22Rv1 (cell line): ENCODE measurements at regions not wholly inside any gene's neighbourhood (a gene's known extent, or its start where the extent isn't known, plus 50 kb on each side); places are given as distances from the start of the nearest gene placed in this dataset.
A peak's percentile ranks its signal among the peaks of the same experiment; 100 is the strongest.

Source experiments
- H3K27ac ChIP-seq: fragments of 450-650 bp; 2 replicates; pipeline ENCODE4 v1.5.1; 2017
- ZFX ChIP-seq: fragments of 450-650 bp; IDR thresholded peaks from 2 replicates; pipeline ENCODE4 v1.6.1; 2017; ENCODE audit warnings: antibody characterized with exemption, borderline replicate concordance
- TF ChIP-seq, protein P1 (sequence below): fragments of 450-650 bp; IDR thresholded peaks from 2 replicates; pipeline ENCODE4 v1.5.1; 2017; ENCODE audit warnings: mild to moderate bottlenecking

DNA sequence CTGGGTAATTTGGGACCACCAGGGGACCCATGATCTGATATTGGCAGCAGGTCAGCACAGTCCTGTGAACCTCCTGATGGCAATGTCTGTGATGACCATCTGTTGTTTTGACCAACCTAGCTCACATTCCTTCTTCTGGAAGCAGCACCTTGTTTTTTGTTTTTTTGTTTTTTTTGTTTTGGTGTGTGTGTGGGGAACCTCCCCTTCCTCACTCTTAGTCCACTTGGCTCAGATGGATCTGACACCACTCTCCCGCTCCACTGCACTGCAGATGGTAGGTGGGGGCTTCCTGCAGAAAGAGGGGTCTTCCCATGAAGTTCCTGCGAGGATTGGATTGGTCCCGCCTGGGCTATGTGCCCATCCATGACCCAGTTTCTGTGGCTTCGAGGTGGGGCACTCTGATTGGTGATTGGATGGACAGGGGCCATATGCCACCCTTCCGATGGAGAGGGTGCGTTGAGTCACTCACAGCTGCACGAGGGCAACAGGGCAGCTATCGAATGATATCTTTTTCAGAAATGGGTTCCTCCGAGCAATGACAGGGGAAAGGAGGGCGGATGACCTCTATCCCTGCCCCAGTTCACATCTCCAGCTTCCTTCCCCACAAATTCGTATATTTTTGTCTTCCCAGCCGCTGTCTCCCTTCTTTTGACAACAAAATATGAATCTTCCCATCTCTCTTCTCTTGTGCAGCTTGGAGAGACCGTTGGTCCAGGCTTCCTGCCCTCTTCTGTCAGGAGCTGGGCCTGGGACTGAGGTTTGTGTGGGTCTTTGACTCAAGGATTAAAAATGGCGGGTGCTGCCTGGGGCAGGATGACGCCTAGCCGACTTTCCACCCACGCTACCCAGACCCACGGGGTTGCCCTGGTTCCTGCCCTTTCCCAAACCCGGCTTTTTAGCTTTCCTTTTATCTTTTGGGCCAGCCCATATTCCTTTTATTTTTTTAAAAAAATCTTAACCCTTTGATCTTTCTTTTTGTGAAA, 132.1 kb upstream of the KCNG1 start:
- TF ChIP-seq, protein P1, sequence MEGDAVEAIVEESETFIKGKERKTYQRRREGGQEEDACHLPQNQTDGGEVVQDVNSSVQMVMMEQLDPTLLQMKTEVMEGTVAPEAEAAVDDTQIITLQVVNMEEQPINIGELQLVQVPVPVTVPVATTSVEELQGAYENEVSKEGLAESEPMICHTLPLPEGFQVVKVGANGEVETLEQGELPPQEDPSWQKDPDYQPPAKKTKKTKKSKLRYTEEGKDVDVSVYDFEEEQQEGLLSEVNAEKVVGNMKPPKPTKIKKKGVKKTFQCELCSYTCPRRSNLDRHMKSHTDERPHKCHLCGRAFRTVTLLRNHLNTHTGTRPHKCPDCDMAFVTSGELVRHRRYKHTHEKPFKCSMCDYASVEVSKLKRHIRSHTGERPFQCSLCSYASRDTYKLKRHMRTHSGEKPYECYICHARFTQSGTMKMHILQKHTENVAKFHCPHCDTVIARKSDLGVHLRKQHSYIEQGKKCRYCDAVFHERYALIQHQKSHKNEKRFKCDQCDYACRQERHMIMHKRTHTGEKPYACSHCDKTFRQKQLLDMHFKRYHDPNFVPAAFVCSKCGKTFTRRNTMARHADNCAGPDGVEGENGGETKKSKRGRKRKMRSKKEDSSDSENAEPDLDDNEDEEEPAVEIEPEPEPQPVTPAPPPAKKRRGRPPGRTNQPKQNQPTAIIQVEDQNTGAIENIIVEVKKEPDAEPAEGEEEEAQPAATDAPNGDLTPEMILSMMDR, result no peak
- TF ChIP-seq ZFX, result no peak
- no peak overlapping the region for H3K27ac ChIP-seq

GRCh38 chr20:51153867-51154707, 131.2 kb upstream of the KCNG1 start:
- TF ChIP-seq, protein P1, result no peak
- no peak for TF ChIP-seq ZFX
- no peak overlapping the region for H3K27ac ChIP-seq

DNA sequence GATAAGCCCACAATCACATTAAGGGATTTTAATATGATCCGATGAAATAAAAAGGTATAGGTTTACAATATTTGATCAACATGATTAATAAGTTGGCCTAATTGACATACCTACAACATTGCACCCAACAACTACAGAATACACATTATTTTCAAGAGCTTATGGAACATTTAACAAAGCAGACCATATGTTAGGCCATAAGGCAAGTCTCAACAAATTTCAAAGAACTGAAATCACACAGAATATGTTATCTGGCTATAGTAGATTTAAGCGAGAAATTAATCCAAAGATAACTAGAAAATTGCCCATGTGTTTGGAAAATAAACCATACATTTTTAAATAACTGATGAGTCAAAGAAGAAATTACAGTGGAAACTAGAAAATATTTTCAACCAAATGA, 126.0 kb upstream of the KCNG1 start:
- TF ChIP-seq, protein P1, result no peak
- TF ChIP-seq ZFX, result no peak
- H3K27ac ChIP-seq, result no peak overlapping the region

DNA sequence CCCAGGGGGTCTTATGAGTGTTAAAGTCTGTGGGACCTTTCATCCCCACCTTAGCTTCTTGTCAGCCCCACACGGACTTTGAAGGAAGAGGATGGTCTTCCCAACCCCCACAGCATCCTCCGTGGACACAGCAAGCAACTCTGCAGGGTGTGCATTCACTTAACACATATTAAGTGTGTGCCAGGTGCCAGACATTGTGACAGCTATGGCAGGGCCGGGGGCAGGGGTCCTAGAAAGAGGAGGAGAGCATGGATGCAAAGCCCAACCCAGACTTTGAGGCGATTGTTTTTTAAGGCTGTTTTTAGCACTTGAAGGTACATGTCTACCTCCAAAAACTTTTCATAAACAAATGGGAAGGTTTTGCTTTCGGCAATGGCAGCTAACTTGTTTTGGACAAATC, 121.6 kb upstream of the KCNG1 start:
- TF ChIP-seq, protein P1, result no peak
- peak overlapping the region; percentile 83 for H3K27ac ChIP-seq

GRCh38 chr20:51143652-51144051, 120.7 kb upstream of the KCNG1 start:
- H3K27ac ChIP-seq, result peak overlapping the region; percentile 83
- TF ChIP-seq ZFX, result no peak
- TF ChIP-seq, protein P1, result no peak

DNA sequence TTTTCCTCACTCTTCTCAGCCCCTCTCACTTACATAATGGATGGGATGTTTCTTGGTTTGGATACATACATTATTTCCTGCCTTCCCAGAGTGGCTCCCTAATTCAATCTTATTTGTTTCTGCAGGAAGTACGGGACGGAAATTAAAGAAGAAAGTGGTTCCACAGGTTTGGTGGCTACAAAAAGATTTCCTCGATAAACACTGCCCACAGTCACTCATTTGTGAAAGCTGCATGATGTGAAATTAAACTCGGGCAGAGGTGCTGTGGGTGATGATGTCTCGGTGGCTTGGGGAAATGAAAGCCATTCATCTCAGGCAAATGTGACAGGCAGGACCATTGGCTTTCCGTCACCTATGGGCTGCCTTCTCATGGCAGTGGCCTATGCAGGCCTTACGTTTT, 119.5 kb upstream of the KCNG1 start:
- TF ChIP-seq ZFX, result no peak
- TF ChIP-seq, protein P1, result no peak
- H3K27ac ChIP-seq, result peak overlapping the region; percentile 83
